ENCODE measurements at regions not wholly inside any gene's neighbourhood (a gene's known extent, or its start where the extent isn't known, plus 50 kb on each side); places are given as distances from the start of the nearest gene placed in this dataset.

GRCh38 chr10:69723653-69724052, 78.1 kb upstream of the COL13A1 start:
- intact Hi-C loops (cut with DNase I): no loop called here
- DNase-seq (ENCODE audit: extremely low spot score in 2 of 2): no peak
- Histone ChIP-seq H3K4me1 (peaks cover 8% of the 10 kb centered on the region), H3K4me3 (no peak overlapping the region), H3K27me3 (no peaks in the 10 kb centered on the region), H3K36me3 (no peaks in the 10 kb centered on the region), H3K9me3 (no peaks in the 10 kb centered on the region), H3K27ac (no peak overlapping the region)
- TF ChIP-seq CTCF (IDR thresholded peaks at IDR 0.05) (no peak), POLR2AphosphoS5 (IDR thresholded peaks at IDR 0.05; ENCODE audit: insufficient read depth in 1 of 2, low read depth in 1 of 2) (no peak), POLR2A (IDR thresholded peaks at IDR 0.05) (no peak)

- TF ChIP-seq POLR2A (IDR thresholded peaks at IDR 0.05) (no peak), CTCF (IDR thresholded peaks at IDR 0.05) (no peak)
- no peak overlapping the region for H3K27ac ChIP-seq
- H3K27me3 ChIP-seq: no peaks in the 10 kb centered on the region
- intact Hi-C loops (cut with DNase I): no loop called here
- no peaks in the 10 kb centered on the region for H3K36me3 ChIP-seq
- DNase-seq (ENCODE audit: extremely low spot score in 2 of 2): no peak
- no peak overlapping the region for H3K4me3 ChIP-seq
- H3K4me1 ChIP-seq: peaks cover 35% of the 10 kb centered on the region
- H3K9me3 ChIP-seq: no peaks in the 10 kb centered on the region
Measured at GRCh38 chr10:69726850-69727249, 74.9 kb upstream of the COL13A1 start.

GRCh38 chr10:69728335-69728870, 73.3 kb upstream of the COL13A1 start:
- Histone ChIP-seq H3K27me3 (no peaks in the 10 kb centered on the region), H3K9me3 (no peaks in the 10 kb centered on the region), H3K27ac (no peak overlapping the region), H3K4me3 (no peak overlapping the region), H3K36me3 (no peaks in the 10 kb centered on the region), H3K4me1 (peaks cover 37% of the 10 kb centered on the region)
- DNase-seq (ENCODE audit: extremely low spot score in 2 of 2): no peak
- no peak for TF ChIP-seq CTCF (IDR thresholded peaks at IDR 0.05)
- no peak for TF ChIP-seq POLR2A (IDR thresholded peaks at IDR 0.05)
- TF ChIP-seq POLR2AphosphoS5 (IDR thresholded peaks at IDR 0.05; ENCODE audit: insufficient read depth in 1 of 2, low read depth in 1 of 2): no peak
- intact Hi-C loops (cut with DNase I): no loop called here

- H3K27ac ChIP-seq: no peak overlapping the region
- intact Hi-C loops (cut with DNase I): no loop called here
Measured at GRCh38 chr10:69729326-69730048, 72.2 kb upstream of the COL13A1 start.

More at GRCh38 chr10:69729326-69730048, 72.2 kb upstream of the COL13A1 start:
- H3K27me3 ChIP-seq: no peaks in the 10 kb centered on the region
- H3K36me3 ChIP-seq: no peaks in the 10 kb centered on the region
- H3K4me1 ChIP-seq: peaks cover 37% of the 10 kb centered on the region
- TF ChIP-seq CTCF (IDR thresholded peaks at IDR 0.05): no peak
- no peak for TF ChIP-seq POLR2AphosphoS5 (IDR thresholded peaks at IDR 0.05; ENCODE audit: insufficient read depth in 1 of 2, low read depth in 1 of 2)
- TF ChIP-seq POLR2A (IDR thresholded peaks at IDR 0.05): no peak
- no peak overlapping the region for H3K4me3 ChIP-seq
- no peak for DNase-seq (ENCODE audit: extremely low spot score in 2 of 2)
- H3K9me3 ChIP-seq: no peaks in the 10 kb centered on the region

Measured in vagina (tissue), 2 donors.